ENCODE measurements at regions not wholly inside any gene's neighbourhood (a gene's known extent, or its start where the extent isn't known, plus 50 kb on each side); places are given as distances from the start of the nearest gene placed in this dataset.
A peak's percentile ranks its signal among the peaks of the same experiment; 100 is the strongest.

DNA sequence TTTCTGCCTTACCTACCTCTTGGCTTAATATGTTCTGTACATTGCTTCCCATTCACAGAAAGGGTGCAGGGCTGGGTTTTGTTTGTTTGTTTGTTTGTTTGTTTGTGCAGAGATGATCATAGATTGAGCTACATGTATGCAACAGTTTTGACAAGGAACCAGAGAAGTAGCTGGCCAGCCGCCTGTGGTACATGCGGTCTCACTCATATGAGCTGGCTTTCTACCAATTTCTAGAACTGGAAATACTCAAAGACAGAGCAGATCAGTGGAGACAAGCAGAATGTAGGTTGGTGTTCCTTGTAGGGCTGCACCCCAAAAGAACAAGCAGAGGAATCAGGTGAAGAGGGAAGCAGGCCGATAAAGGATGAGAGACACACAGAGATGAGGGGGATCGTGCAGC lies 502.7 kb downstream of the SOX2 start:
- Histone ChIP-seq H3K4me1 (ENCODE audit: control insufficient read depth, insufficient read depth, low read length) (no peaks in the 10 kb centered on the region), H3K36me3 (ENCODE audit: control insufficient read depth, insufficient read depth, low read length) (no peaks in the 10 kb centered on the region), H3K27ac (ENCODE audit: low read depth, low read length) (no peak overlapping the region), H3K9me3 (ENCODE audit: control insufficient read depth, insufficient read depth, low read length) (no peaks in the 10 kb centered on the region), H3K4me3 (ENCODE audit: low read depth, low read length) (no peak overlapping the region), H3K27me3 (ENCODE audit: control insufficient read depth, insufficient read depth, low read length) (no peaks in the 10 kb centered on the region)
- DNase-seq (ENCODE audit: low read depth in 4 of 6, low spot score in 6 of 6): peak in 1 of 6 donors; percentile 43
- 95% methylated on average over 3 of the region's 4 CpGs for WGBS (ENCODE audit: insufficient coverage)

DNA sequence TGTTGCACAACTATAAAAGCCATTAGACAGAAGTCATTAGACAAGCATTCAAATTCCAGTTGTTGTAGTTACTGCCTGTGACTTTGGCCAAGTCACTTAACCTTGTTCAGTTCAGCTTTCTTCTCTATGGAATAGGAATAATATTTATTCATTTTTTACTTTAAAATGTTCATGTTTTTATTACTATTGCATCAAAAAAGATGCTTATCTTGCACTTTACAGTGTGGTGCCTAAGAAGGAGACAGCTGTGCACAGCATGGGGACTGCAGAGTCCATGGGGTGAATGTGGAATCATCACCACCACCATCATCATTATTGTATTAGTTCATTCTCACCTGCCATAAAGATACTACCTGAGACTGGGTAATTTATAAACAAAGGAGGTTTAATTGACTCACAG lies 504.2 kb downstream of the SOX2 start:
- no peaks in the 10 kb centered on the region for H3K4me1 ChIP-seq (ENCODE audit: control insufficient read depth, insufficient read depth, low read length)
- H3K4me3 ChIP-seq (ENCODE audit: low read depth, low read length): no peak overlapping the region
- no peak overlapping the region for H3K27ac ChIP-seq (ENCODE audit: low read depth, low read length)
- no peaks in the 10 kb centered on the region for H3K36me3 ChIP-seq (ENCODE audit: control insufficient read depth, insufficient read depth, low read length)
- H3K27me3 ChIP-seq (ENCODE audit: control insufficient read depth, insufficient read depth, low read length): no peaks in the 10 kb centered on the region
- no peaks in the 10 kb centered on the region for H3K9me3 ChIP-seq (ENCODE audit: control insufficient read depth, insufficient read depth, low read length)
- DNase-seq (ENCODE audit: low read depth in 4 of 6, low spot score in 6 of 6): no peak

DNA sequence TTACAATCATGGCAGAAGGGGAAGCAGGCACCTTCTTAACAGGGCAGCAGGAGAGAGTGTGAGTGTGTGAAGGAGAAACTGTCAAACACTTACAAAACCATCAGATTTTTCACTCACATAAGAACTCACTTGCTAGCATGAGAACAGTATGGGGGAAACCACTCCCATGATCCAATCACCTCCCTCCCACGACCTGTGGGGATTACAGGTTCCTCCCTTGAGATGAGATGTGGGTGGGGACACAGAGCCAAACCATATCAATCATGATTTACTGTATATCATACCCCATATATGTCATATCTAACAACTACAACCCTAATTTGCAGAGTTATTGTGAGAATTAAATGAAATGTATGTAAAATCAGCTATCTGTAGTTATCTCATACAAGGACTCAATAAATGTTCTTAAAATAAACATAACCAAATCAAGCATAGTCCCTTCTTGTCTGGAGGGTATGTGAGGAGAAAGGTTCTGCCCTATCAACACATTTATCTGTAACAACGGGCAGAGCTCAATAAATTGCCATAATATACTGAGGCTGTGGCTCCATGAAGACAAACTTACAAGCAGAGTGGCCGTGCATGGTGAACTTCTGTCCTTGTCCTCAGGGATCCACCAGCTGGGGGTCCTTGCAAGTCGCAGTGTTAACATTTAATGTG lies 504.7 kb downstream of the SOX2 start:
- H3K4me3 ChIP-seq (ENCODE audit: low read depth, low read length): no peak overlapping the region
- H3K27ac ChIP-seq (ENCODE audit: low read depth, low read length): no peak overlapping the region
- 76% methylated on average over 3 of the region's 4 CpGs for WGBS (ENCODE audit: insufficient coverage)
- no peak for DNase-seq (ENCODE audit: low read depth in 4 of 6, low spot score in 6 of 6)
- H3K36me3 ChIP-seq (ENCODE audit: control insufficient read depth, insufficient read depth, low read length): no peaks in the 10 kb centered on the region
- no peaks in the 10 kb centered on the region for H3K4me1 ChIP-seq (ENCODE audit: control insufficient read depth, insufficient read depth, low read length)
- no peaks in the 10 kb centered on the region for H3K27me3 ChIP-seq (ENCODE audit: control insufficient read depth, insufficient read depth, low read length)
- no peaks in the 10 kb centered on the region for H3K9me3 ChIP-seq (ENCODE audit: control insufficient read depth, insufficient read depth, low read length)

GRCh38 chr3:182220013-182220412 lies 508.3 kb downstream of the SOX2 start:
- DNase-seq (ENCODE audit: low read depth in 4 of 6, low spot score in 6 of 6): no peak
- Histone ChIP-seq H3K36me3 (ENCODE audit: control insufficient read depth, insufficient read depth, low read length) (no peaks in the 10 kb centered on the region), H3K27me3 (ENCODE audit: control insufficient read depth, insufficient read depth, low read length) (no peaks in the 10 kb centered on the region), H3K4me1 (ENCODE audit: control insufficient read depth, insufficient read depth, low read length) (no peaks in the 10 kb centered on the region), H3K27ac (ENCODE audit: low read depth, low read length) (no peak overlapping the region), H3K9me3 (ENCODE audit: control insufficient read depth, insufficient read depth, low read length) (no peaks in the 10 kb centered on the region), H3K4me3 (ENCODE audit: low read depth, low read length) (no peak overlapping the region)
- 20% methylated on average over 1 of the region's 1 CpG for WGBS (ENCODE audit: insufficient coverage)

- DNase-seq (ENCODE audit: low read depth in 4 of 6, low spot score in 6 of 6): no peak
- Histone ChIP-seq H3K27ac (ENCODE audit: low read depth, low read length) (no peak overlapping the region), H3K4me3 (ENCODE audit: low read depth, low read length) (no peak overlapping the region), H3K27me3 (ENCODE audit: control insufficient read depth, insufficient read depth, low read length) (no peaks in the 10 kb centered on the region), H3K4me1 (ENCODE audit: control insufficient read depth, insufficient read depth, low read length) (no peaks in the 10 kb centered on the region), H3K36me3 (ENCODE audit: control insufficient read depth, insufficient read depth, low read length) (no peaks in the 10 kb centered on the region), H3K9me3 (ENCODE audit: control insufficient read depth, insufficient read depth, low read length) (peaks cover 2% of the 10 kb centered on the region)
- WGBS (ENCODE audit: insufficient coverage): no CpG with 5 or more reads among the region's 1 CpG
Observed at GRCh38 chr3:182220471-182220870, 508.7 kb downstream of the SOX2 start.

GRCh38 chr3:182226995-182227394 lies 515.3 kb downstream of the SOX2 start:
- no peak for DNase-seq (ENCODE audit: low read depth in 4 of 6, low spot score in 6 of 6)
- WGBS (ENCODE audit: insufficient coverage): 38% methylated on average over 2 of the region's 4 CpGs
- Histone ChIP-seq H3K4me1 (ENCODE audit: control insufficient read depth, insufficient read depth, low read length) (no peaks in the 10 kb centered on the region), H3K4me3 (ENCODE audit: low read depth, low read length) (no peak overlapping the region), H3K36me3 (ENCODE audit: control insufficient read depth, insufficient read depth, low read length) (no peaks in the 10 kb centered on the region), H3K9me3 (ENCODE audit: control insufficient read depth, insufficient read depth, low read length) (peaks cover 6% of the 10 kb centered on the region), H3K27ac (ENCODE audit: low read depth, low read length) (no peak overlapping the region), H3K27me3 (ENCODE audit: control insufficient read depth, insufficient read depth, low read length) (no peaks in the 10 kb centered on the region)

- no CpG with 5 or more reads among the region's 1 CpG for WGBS (ENCODE audit: insufficient coverage)
- no peaks in the 10 kb centered on the region for H3K4me1 ChIP-seq (ENCODE audit: control insufficient read depth, insufficient read depth, low read length)
- no peak overlapping the region for H3K4me3 ChIP-seq (ENCODE audit: low read depth, low read length)
- H3K9me3 ChIP-seq (ENCODE audit: control insufficient read depth, insufficient read depth, low read length): no peaks in the 10 kb centered on the region
- H3K27me3 ChIP-seq (ENCODE audit: control insufficient read depth, insufficient read depth, low read length): no peaks in the 10 kb centered on the region
- H3K27ac ChIP-seq (ENCODE audit: low read depth, low read length): no peak overlapping the region
- no peaks in the 10 kb centered on the region for H3K36me3 ChIP-seq (ENCODE audit: control insufficient read depth, insufficient read depth, low read length)
- DNase-seq (ENCODE audit: low read depth in 4 of 6, low spot score in 6 of 6): no peak
Observed at GRCh38 chr3:182233405-182233804, 521.7 kb downstream of the SOX2 start.

DNA sequence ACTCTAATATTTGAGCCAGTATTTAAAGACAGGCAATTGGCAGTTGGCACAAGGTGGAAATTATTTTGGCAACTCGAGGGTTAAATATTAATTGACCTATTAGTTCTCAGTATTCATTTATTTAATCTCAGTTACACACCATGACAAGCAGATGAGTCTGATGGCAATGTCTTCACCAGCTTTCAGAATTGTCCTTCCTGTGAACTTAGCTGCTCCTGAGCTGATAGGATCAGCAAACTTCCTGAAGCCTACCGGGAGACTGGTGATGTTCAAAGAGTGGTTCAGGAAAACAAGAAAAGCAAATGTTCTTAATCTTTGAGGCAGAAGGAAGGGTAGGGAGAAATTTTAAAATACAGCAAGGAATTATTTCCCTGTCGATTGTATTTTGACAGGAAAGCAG lies 522.2 kb downstream of the SOX2 start:
- no peaks in the 10 kb centered on the region for H3K9me3 ChIP-seq (ENCODE audit: control insufficient read depth, insufficient read depth, low read length)
- H3K4me1 ChIP-seq (ENCODE audit: control insufficient read depth, insufficient read depth, low read length): no peaks in the 10 kb centered on the region
- no peak for DNase-seq (ENCODE audit: low read depth in 4 of 6, low spot score in 6 of 6)
- no peaks in the 10 kb centered on the region for H3K36me3 ChIP-seq (ENCODE audit: control insufficient read depth, insufficient read depth, low read length)
- no peak overlapping the region for H3K27ac ChIP-seq (ENCODE audit: low read depth, low read length)
- H3K4me3 ChIP-seq (ENCODE audit: low read depth, low read length): no peak overlapping the region
- no peaks in the 10 kb centered on the region for H3K27me3 ChIP-seq (ENCODE audit: control insufficient read depth, insufficient read depth, low read length)
- no CpG with 5 or more reads among the region's 3 CpGs for WGBS (ENCODE audit: insufficient coverage)

DNA sequence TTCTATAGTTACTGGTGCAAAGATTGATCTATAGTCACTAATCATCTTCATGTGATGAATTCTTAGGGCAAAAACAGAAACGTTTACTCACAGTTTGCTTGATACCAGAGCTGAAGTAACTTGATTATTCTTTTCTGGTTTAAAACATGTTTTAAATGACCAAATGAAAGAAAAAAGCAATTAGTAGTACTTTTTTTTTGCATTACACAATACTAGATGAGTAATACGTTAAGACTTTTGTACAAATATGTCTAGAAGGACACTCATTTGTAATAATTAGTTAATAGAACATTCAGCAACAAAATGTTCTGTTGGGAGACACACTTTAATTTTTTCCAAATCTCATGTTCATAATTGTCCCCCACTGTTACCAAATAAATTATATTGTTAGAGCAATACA lies 523.2 kb downstream of the SOX2 start:
- Histone ChIP-seq H3K9me3 (ENCODE audit: control insufficient read depth, insufficient read depth, low read length) (no peaks in the 10 kb centered on the region), H3K4me3 (ENCODE audit: low read depth, low read length) (no peak overlapping the region), H3K27ac (ENCODE audit: low read depth, low read length) (no peak overlapping the region), H3K27me3 (ENCODE audit: control insufficient read depth, insufficient read depth, low read length) (no peaks in the 10 kb centered on the region), H3K4me1 (ENCODE audit: control insufficient read depth, insufficient read depth, low read length) (no peaks in the 10 kb centered on the region), H3K36me3 (ENCODE audit: control insufficient read depth, insufficient read depth, low read length) (no peaks in the 10 kb centered on the region)
- WGBS (ENCODE audit: insufficient coverage): no CpG with 5 or more reads among the region's 2 CpGs
- DNase-seq (ENCODE audit: low read depth in 4 of 6, low spot score in 6 of 6): no peak

DNA sequence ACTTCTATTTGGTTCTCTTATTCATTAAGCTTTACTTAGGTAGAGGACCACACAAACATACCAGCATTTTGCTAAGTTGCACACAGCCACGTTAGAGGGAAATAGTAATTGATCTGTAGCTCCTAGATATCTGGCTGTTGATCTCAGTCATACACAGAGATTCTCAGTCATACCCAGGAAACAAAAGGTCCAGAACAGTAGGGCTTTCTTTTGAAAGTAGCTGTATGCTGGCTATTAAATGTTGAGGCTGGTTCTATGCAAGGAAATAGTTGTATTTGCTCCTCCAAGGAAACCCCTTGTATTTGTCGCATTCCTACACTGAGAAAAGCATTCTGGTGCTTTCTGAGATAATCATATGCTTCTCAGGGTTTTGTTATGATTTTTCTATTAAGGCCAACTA lies 523.8 kb downstream of the SOX2 start:
- H3K36me3 ChIP-seq (ENCODE audit: control insufficient read depth, insufficient read depth, low read length): no peaks in the 10 kb centered on the region
- H3K4me3 ChIP-seq (ENCODE audit: low read depth, low read length): no peak overlapping the region
- no peak for DNase-seq (ENCODE audit: low read depth in 4 of 6, low spot score in 6 of 6)
- no peaks in the 10 kb centered on the region for H3K27me3 ChIP-seq (ENCODE audit: control insufficient read depth, insufficient read depth, low read length)
- no peaks in the 10 kb centered on the region for H3K4me1 ChIP-seq (ENCODE audit: control insufficient read depth, insufficient read depth, low read length)
- WGBS (ENCODE audit: insufficient coverage): no CpG with 5 or more reads among the region's 2 CpGs
- H3K9me3 ChIP-seq (ENCODE audit: control insufficient read depth, insufficient read depth, low read length): no peaks in the 10 kb centered on the region
- H3K27ac ChIP-seq (ENCODE audit: low read depth, low read length): peak overlapping the region; percentile 22
